T-helper 2 cell treated with Interferon-gamma antibody and Interleukin-4, amounts not matched to agents 5 μg/mL and 100 μg/mL, for 36 hours (primary cell): ENCODE measurements at regions not wholly inside any gene's neighbourhood (a gene's known extent, or its start where the extent isn't known, plus 50 kb on each side); places are given as distances from the start of the nearest gene placed in this dataset.

Experiments used
- DNase-seq: peaks from one replicate; pipeline ENCODE4 v3.0.0; 2021; ENCODE audit warnings: low spot score
- H3K27ac Mint-ChIP-seq: one replicate; pipeline ENCODE4 v1.8.0; 2021; ENCODE audit warnings: mild to moderate bottlenecking, mixed read lengths
- H3K27me3 Mint-ChIP-seq: one replicate; pipeline ENCODE4 v1.8.0; 2021; ENCODE audit warnings: low read depth, mixed read lengths
- H3K36me3 Mint-ChIP-seq: one replicate; pipeline ENCODE4 v1.8.0; 2021; ENCODE audit warnings: low read depth, mixed read lengths
- H3K4me1 Mint-ChIP-seq: one replicate; pipeline ENCODE4 v1.8.0; 2021; ENCODE audit warnings: low read depth, mixed read lengths
- H3K4me3 Mint-ChIP-seq: one replicate; pipeline ENCODE4 v1.8.0; 2022; ENCODE audit warnings: mild to moderate bottlenecking, moderate library complexity, mixed read lengths
- H3K9me3 Mint-ChIP-seq: one replicate; pipeline ENCODE4 v1.8.0; 2021; ENCODE audit warnings: mixed read lengths

DNA sequence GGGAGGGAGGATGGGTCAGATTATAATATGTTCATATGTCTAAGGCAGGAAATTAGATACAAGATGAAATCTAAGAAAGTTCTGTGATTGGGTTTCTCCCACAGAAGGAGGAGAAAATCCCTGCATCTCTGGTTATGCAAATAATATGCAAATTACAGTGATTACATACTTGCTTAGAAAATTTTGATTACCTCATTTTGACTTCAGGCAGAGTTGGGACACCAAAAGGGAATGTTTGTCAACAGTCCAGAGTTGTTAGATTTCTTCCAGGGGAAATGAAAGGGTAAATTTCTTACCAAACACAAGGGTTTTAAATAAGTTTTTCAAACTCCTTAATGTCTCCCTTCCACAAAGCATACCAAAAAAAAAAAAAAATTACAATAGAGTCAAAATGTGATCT lies 101.4 kb upstream of the STEAP1B start:
- Mint-ChIP-seq H3K27me3 (peaks cover 52% of the 10 kb centered on the region), H3K27ac (no peak overlapping the region), H3K36me3 (no peaks in the 10 kb centered on the region), H3K4me3 (no peak overlapping the region), H3K9me3 (no peaks in the 10 kb centered on the region), H3K4me1 (no peaks in the 10 kb centered on the region)
- DNase-seq, result no peak

- Mint-ChIP-seq H3K36me3 (no peaks in the 10 kb centered on the region), H3K9me3 (no peaks in the 10 kb centered on the region), H3K27me3 (peaks cover 52% of the 10 kb centered on the region), H3K4me1 (no peaks in the 10 kb centered on the region), H3K4me3 (no peak overlapping the region), H3K27ac (no peak overlapping the region)
- no peak for DNase-seq
Observed at GRCh38 chr7:22601003-22601402, 101.0 kb upstream of the STEAP1B start.

DNA sequence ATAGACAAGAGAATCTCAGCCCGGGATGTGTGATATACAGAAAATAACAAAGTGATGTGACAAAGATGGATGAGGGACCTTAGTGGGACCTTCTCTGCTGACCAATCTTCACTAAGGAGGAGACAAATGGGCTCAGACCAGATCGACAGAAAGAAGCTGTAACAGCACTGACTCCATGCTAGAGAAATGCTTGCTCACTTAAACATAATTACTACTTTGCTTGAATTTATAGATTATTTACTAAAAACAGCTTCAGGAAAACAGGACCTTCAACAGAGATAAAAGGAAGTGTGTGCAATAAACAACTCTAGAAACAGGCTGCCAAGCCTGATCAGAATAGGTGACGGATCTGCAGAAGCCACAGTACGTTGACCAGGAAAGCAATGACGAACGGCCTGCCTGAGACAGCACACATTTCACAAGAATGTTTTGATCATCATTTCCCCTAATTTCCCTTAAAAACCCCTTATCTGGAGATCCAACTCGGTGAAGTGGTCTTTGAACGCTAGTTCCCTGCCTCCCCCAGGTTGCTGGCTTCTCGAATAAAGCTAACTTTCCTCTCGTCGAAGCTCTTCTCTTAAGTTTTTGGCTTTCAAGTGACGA lies 98.4 kb upstream of the STEAP1B start:
- Mint-ChIP-seq H3K27me3 (peaks cover 49% of the 10 kb centered on the region), H3K4me1 (no peaks in the 10 kb centered on the region), H3K27ac (no peak overlapping the region), H3K36me3 (no peaks in the 10 kb centered on the region), H3K9me3 (no peaks in the 10 kb centered on the region), H3K4me3 (no peak overlapping the region)
- DNase-seq, result no peak

- peaks cover 46% of the 10 kb centered on the region for H3K27me3 Mint-ChIP-seq
- no peak for DNase-seq
- H3K9me3 Mint-ChIP-seq, result no peaks in the 10 kb centered on the region
- H3K4me3 Mint-ChIP-seq, result no peak overlapping the region
- no peaks in the 10 kb centered on the region for H3K4me1 Mint-ChIP-seq
- no peaks in the 10 kb centered on the region for H3K36me3 Mint-ChIP-seq
- H3K27ac Mint-ChIP-seq, result no peak overlapping the region
Observed at GRCh38 chr7:22597844-22598243, 97.9 kb upstream of the STEAP1B start.

DNA sequence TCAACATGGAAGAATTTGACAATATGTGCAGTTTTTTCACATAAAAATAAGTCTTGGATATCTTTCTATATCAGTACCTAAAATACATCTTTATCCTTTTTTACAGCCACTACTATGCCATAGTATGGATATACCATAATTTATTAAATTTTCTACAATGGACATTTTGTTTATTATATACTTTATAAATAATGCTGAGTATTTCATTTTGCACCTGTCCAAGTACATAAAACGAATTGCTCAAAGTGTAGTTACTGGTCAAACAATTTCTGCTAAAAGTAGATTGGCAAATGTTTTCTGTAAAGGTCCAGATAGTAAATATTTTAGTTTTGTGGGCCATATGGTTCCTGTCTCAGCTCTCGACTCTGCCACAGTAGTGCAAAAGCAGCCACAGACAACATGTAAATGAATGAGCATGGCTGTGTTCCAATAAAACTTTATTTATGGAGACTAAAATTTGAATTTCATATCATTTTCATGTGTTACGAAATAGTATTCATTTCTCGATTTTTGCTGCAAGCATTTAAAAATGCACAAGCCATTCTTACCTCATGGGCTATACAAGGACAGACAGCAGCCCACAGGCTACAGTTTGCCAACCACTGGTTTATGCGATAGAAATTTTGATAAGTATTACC lies 96.9 kb upstream of the STEAP1B start:
- no peaks in the 10 kb centered on the region for H3K4me1 Mint-ChIP-seq
- peaks cover 53% of the 10 kb centered on the region for H3K27me3 Mint-ChIP-seq
- no peak overlapping the region for H3K27ac Mint-ChIP-seq
- no peak overlapping the region for H3K4me3 Mint-ChIP-seq
- no peaks in the 10 kb centered on the region for H3K36me3 Mint-ChIP-seq
- H3K9me3 Mint-ChIP-seq, result no peaks in the 10 kb centered on the region
- DNase-seq, result no peak

DNA sequence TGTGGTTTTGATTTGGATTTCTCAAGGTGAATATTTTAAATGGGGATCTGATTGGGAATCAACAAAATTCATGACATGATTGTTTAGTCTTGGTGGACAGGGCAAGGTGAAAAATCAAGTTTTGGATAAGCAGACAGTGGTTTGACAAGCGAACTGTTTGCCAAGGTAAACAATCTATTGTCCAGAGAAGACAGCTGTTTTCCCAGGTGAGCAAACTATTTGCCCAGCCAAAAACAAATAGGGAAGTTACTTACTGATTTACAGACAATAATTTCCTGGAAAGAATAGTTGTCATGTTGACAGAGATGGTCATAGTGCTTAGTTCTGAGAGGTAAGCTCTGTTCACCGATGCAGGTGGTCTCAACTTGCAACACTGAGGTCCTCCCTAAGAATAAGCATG lies 94.0 kb upstream of the STEAP1B start:
- no peak for DNase-seq
- H3K27me3 Mint-ChIP-seq, result peaks cover 58% of the 10 kb centered on the region
- H3K27ac Mint-ChIP-seq, result no peak overlapping the region
- H3K4me3 Mint-ChIP-seq, result no peak overlapping the region
- no peaks in the 10 kb centered on the region for H3K36me3 Mint-ChIP-seq
- no peaks in the 10 kb centered on the region for H3K4me1 Mint-ChIP-seq
- H3K9me3 Mint-ChIP-seq, result no peaks in the 10 kb centered on the region

GRCh38 chr7:22591271-22591670 lies 91.3 kb upstream of the STEAP1B start:
- Mint-ChIP-seq H3K9me3 (no peaks in the 10 kb centered on the region), H3K4me3 (no peak overlapping the region), H3K36me3 (no peaks in the 10 kb centered on the region), H3K4me1 (peaks cover 13% of the 10 kb centered on the region), H3K27me3 (peaks cover 66% of the 10 kb centered on the region), H3K27ac (no peak overlapping the region)
- DNase-seq, result no peak

DNA sequence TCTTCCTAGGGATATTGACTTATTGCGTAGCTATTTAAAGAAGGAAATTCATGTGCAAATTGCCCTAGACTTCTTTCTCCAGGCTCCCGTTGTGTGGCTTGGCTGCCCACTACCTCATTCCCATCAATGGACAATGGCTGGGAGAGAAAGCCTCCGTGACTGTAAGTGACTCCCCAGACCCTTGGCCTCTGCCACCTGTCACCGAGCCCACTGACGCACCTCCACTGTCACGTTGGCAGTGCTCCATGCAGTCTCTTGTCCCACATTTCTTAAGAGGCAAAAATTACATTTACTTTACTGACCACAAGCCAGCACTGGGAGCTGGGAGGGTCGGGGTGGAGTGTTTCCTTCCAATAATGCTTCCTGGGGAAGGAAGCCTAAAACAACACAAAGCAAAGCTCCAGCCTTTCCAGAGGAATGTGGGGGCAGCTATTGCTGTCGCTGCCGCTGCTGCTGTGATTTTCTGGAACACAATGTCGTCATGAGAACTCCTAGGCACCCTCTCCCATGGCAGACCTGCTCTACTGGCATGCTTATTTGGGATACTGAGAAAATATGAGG lies 89.7 kb upstream of the STEAP1B start:
- H3K27me3 Mint-ChIP-seq, result peaks cover 66% of the 10 kb centered on the region
- no peak overlapping the region for H3K27ac Mint-ChIP-seq
- H3K4me1 Mint-ChIP-seq, result peaks cover 13% of the 10 kb centered on the region
- H3K4me3 Mint-ChIP-seq, result no peak overlapping the region
- H3K36me3 Mint-ChIP-seq, result no peaks in the 10 kb centered on the region
- DNase-seq, result no peak
- no peaks in the 10 kb centered on the region for H3K9me3 Mint-ChIP-seq

GRCh38 chr7:22588351-22588750 lies 88.4 kb upstream of the STEAP1B start:
- Mint-ChIP-seq H3K4me1 (peaks cover 15% of the 10 kb centered on the region), H3K36me3 (no peaks in the 10 kb centered on the region), H3K9me3 (no peaks in the 10 kb centered on the region), H3K27ac (no peak overlapping the region), H3K4me3 (no peak overlapping the region), H3K27me3 (peaks cover 72% of the 10 kb centered on the region)
- no peak for DNase-seq

- DNase-seq, result no peak
- no peak overlapping the region for H3K4me3 Mint-ChIP-seq
- H3K27ac Mint-ChIP-seq, result no peak overlapping the region
- peaks cover 15% of the 10 kb centered on the region for H3K4me1 Mint-ChIP-seq
- no peaks in the 10 kb centered on the region for H3K9me3 Mint-ChIP-seq
- no peaks in the 10 kb centered on the region for H3K36me3 Mint-ChIP-seq
- peaks cover 74% of the 10 kb centered on the region for H3K27me3 Mint-ChIP-seq
Observed at GRCh38 chr7:22587322-22587721, 87.3 kb upstream of the STEAP1B start.

GRCh38 chr7:22586786-22587140 lies 86.8 kb upstream of the STEAP1B start:
- peaks cover 73% of the 10 kb centered on the region for H3K27me3 Mint-ChIP-seq
- H3K9me3 Mint-ChIP-seq, result no peaks in the 10 kb centered on the region
- peaks cover 15% of the 10 kb centered on the region for H3K4me1 Mint-ChIP-seq
- H3K36me3 Mint-ChIP-seq, result no peaks in the 10 kb centered on the region
- DNase-seq, result no peak
- no peak overlapping the region for H3K27ac Mint-ChIP-seq
- no peak overlapping the region for H3K4me3 Mint-ChIP-seq

DNA sequence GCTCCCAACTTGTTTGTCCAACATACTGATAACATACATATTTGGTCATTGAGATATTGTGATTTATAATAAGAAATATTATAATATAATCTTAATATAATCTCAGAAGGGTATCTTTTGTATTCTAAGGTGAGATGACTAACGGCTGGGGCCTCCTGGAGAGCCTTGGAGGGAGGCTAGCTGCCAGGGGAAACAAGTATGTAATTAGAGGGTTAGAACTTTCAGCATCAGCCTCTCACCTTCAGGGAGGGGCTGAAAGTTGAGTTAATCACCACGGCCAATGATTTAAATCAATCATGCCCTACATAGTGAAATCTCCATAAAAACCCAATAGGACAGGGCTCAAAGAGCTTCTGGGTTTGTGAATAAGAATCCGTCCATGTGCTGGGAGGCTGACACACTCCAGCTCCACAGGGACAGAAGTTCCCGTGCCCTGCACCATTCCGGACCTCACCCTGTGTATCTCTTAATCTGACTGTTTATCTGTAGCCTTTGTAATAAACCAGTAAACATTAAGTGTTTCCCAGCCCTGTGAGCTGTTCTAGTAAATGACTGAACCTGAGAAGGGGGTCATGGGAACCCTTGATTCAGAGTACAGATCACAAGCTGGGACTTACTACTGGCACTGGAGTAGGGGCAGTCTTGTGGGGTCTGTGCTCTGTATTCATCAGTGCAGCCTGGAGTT lies 86.3 kb upstream of the STEAP1B start:
- Mint-ChIP-seq H3K4me1 (peaks cover 17% of the 10 kb centered on the region), H3K36me3 (no peaks in the 10 kb centered on the region), H3K9me3 (no peaks in the 10 kb centered on the region), H3K27me3 (peaks cover 75% of the 10 kb centered on the region), H3K4me3 (no peak overlapping the region), H3K27ac (no peak overlapping the region)
- DNase-seq, result no peak

- DNase-seq, result no peak
- H3K9me3 Mint-ChIP-seq, result no peaks in the 10 kb centered on the region
- no peak overlapping the region for H3K27ac Mint-ChIP-seq
- no peak overlapping the region for H3K4me3 Mint-ChIP-seq
- H3K27me3 Mint-ChIP-seq, result peaks cover 69% of the 10 kb centered on the region
- H3K4me1 Mint-ChIP-seq, result peaks cover 19% of the 10 kb centered on the region
- no peaks in the 10 kb centered on the region for H3K36me3 Mint-ChIP-seq
Observed at GRCh38 chr7:22584179-22584578, 84.2 kb upstream of the STEAP1B start.

- no peaks in the 10 kb centered on the region for H3K36me3 Mint-ChIP-seq
- no peak overlapping the region for H3K27ac Mint-ChIP-seq
- H3K4me3 Mint-ChIP-seq, result no peak overlapping the region
- H3K27me3 Mint-ChIP-seq, result peaks cover 65% of the 10 kb centered on the region
- H3K4me1 Mint-ChIP-seq, result peaks cover 15% of the 10 kb centered on the region
- DNase-seq, result no peak
- H3K9me3 Mint-ChIP-seq, result no peaks in the 10 kb centered on the region
Observed at GRCh38 chr7:22582863-22583622, 83.1 kb upstream of the STEAP1B start.
